ENCODE measurements at regions not wholly inside any gene's neighbourhood (a gene's known extent, or its start where the extent isn't known, plus 50 kb on each side); places are given as distances from the start of the nearest gene placed in this dataset.
"Not testable (repeated sequence)": the region's sequence is repeated elsewhere in the genome, so short reads cannot be mapped to it uniquely, and the experiment has no call there.

GRCh38 chr13:37510441-37510840 is 88.1 kb downstream of the POSTN start:
- no peak for DNase-seq

- no peak for DNase-seq
Observed at GRCh38 chr13:37505531-37505930, 93.0 kb downstream of the POSTN start.

GRCh38 chr13:37504251-37504650 is 94.3 kb downstream of the POSTN start:
- DNase-seq: no peak

GRCh38 chr13:37503287-37503686 is 95.3 kb downstream of the POSTN start:
- no peak for DNase-seq

GRCh38 chr13:37502303-37502993 is 96.1 kb downstream of the POSTN start:
- not testable (repeated sequence) for DNase-seq

- no peak for DNase-seq
Observed at GRCh38 chr13:37501187-37501586, 97.4 kb downstream of the POSTN start.

- DNase-seq: no peak
Observed at GRCh38 chr13:37495046-37495445, 103.5 kb downstream of the POSTN start.

GRCh38 chr13:37493775-37494174 is 104.8 kb downstream of the POSTN start:
- no peak for DNase-seq

GRCh38 chr13:37492741-37493514 is 105.6 kb downstream of the POSTN start:
- DNase-seq: no peak

GRCh38 chr13:37492075-37492474 is 106.5 kb downstream of the POSTN start:
- DNase-seq: no peak

- no peak for DNase-seq
Observed at GRCh38 chr13:37491661-37492060, 106.9 kb downstream of the POSTN start.

GRCh38 chr13:37490176-37490779 is 108.3 kb downstream of the POSTN start:
- no peak for DNase-seq

GRCh38 chr13:37488726-37489125 is 109.8 kb downstream of the POSTN start:
- no peak for DNase-seq

- DNase-seq: no peak
Observed at GRCh38 chr13:37486171-37486681, 112.3 kb downstream of the POSTN start.

- DNase-seq: no peak
Observed at GRCh38 chr13:37485756-37486155, 112.8 kb downstream of the POSTN start.

- no peak for DNase-seq
Observed at GRCh38 chr13:37484056-37484455, 114.5 kb downstream of the POSTN start.

GRCh38 chr13:37482331-37482730 is 116.2 kb downstream of the POSTN start:
- DNase-seq: no peak

GRCh38 chr13:37481885-37482227 is 116.7 kb downstream of the POSTN start:
- DNase-seq: no peak

- DNase-seq: no peak
Observed at GRCh38 chr13:37481011-37481884, 117.3 kb downstream of the POSTN start.

- DNase-seq: no peak
Observed at GRCh38 chr13:37479916-37480315, 118.7 kb downstream of the POSTN start.

- no peak for DNase-seq
Observed at GRCh38 chr13:37476874-37477273, 121.7 kb downstream of the POSTN start.

GRCh38 chr13:37475966-37476365 is 122.6 kb downstream of the POSTN start:
- DNase-seq: no peak

- no peak for DNase-seq
Observed at GRCh38 chr13:37475151-37475550, 123.4 kb downstream of the POSTN start.

All from hematopoietic multipotent progenitor cell treated with erythropoietin and hydrocortisone succinate and interleukin-3 and kit ligand, for 6 days (in vitro differentiated cells).